ENCODE measurements at regions not wholly inside any gene's neighbourhood (a gene's known extent, or its start where the extent isn't known, plus 50 kb on each side); places are given as distances from the start of the nearest gene placed in this dataset.

GRCh38 chr20:39939241-39939865, 749.7 kb downstream of the MAFB start:
- TF ChIP-seq CTCF (IDR thresholded peaks at IDR 0.05; ENCODE audit: low read length) (no peak), EZH2 (IDR thresholded peaks at IDR 0.05; ENCODE audit: borderline replicate concordance, low read length) (no peak)
